Lower leg skin (tissue), 4 donors: ENCODE measurements at regions not wholly inside any gene's neighbourhood (a gene's known extent, or its start where the extent isn't known, plus 50 kb on each side); places are given as distances from the start of the nearest gene placed in this dataset.

Experiments used
- DNase-seq, 2 donors: peaks; one replicate each; pipeline ENCODE4 v3.0.0-alpha.2; 2019; ENCODE audit warnings: low spot score in 2 of 2
- H3K4me3 ChIP-seq: fragments of 200-600 bp; sonication (generic); 2 replicates; pipeline ENCODE4 v1.5.1; 2017; ENCODE audit warnings: mild to moderate bottlenecking, low read depth; ENCODE audit not compliant: poor library complexity, severe bottlenecking
- CTCF ChIP-seq, 3 donors: fragments of 450-650 bp; IDR thresholded peaks; one replicate each; pipeline ENCODE4 v1.5.1; 2016; ENCODE audit warnings: antibody characterized with exemption in 3 of 3, mild to moderate bottlenecking in 3 of 3, moderate library complexity in 2 of 3
- POLR2A ChIP-seq, 2 donors: fragments of 450-650 bp; IDR thresholded peaks; one replicate each; pipeline ENCODE4 v1.6.1; 2016 to 2017; ENCODE audit warnings: antibody characterized with exemption in 2 of 2, mild to moderate bottlenecking in 1 of 2, moderate library complexity in 1 of 2
- WGBS, 2 donors: methylation state at CpG; one replicate each; pipeline ENCODE4 v1.1.5; 2018; 5-methylcytosine and 5-hydroxymethylcytosine counted together
- intact Hi-C: fragments of 100-400 bp; cut with DNase I; formaldehyde crosslinking; loops from one replicate; pipeline ENCODE4 v1.15.0; 2023; ENCODE audit warnings: low total_unique reads

DNA sequence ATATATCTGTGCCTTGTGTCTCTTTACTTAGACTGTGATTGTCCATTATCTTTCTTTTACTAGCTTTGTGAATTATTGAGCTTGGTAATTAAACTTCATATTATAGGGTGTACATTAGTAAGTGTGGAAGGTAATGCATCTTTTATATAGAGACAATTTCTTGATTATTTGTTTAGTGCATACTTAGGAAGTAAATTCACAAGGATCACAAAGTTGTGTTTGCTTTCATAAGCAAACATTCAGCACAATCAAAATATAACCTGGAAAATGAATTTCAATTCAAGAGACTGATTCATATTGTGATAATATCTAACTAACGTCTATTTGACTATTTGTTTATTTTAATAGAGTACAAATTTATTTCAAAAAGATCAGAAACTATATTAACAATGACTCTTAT, 749.9 kb upstream of the NUDT12 start:
- WGBS, 2 donors, result 44 to 53% methylated on average over 1 of the region's 1 CpG
- H3K4me3 ChIP-seq, result no peak overlapping the region
- no peak for DNase-seq
- intact Hi-C loops, result no loop called here
- TF ChIP-seq CTCF (IDR thresholded peaks at IDR 0.05) (no peak), POLR2A (IDR thresholded peaks at IDR 0.05) (no peak)

DNA sequence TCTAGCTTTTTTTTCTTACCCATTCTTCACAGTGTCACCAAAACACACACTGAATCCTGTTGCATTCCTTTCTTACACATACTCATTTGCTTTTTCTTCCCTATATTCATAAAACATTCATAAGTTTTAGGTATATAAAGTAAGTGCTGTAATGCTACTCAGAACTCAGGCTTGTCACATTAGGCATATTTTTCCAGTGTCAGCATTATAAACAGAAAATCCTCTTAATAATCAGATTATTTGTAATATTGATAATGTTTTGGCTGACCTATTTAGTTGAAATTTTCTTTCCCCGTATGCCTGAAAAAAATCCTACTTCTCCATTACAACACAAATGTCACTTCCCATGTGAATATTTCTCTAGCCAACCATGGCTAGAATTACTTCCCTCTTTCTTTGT, 743.0 kb upstream of the NUDT12 start:
- DNase-seq, result no peak
- intact Hi-C loops, result no loop called here
- TF ChIP-seq CTCF (IDR thresholded peaks at IDR 0.05) (no peak), POLR2A (IDR thresholded peaks at IDR 0.05) (no peak)
- WGBS, 2 donors, result 72 to 93% methylated on average over 1 of the region's 1 CpG
- no peak overlapping the region for H3K4me3 ChIP-seq

DNA sequence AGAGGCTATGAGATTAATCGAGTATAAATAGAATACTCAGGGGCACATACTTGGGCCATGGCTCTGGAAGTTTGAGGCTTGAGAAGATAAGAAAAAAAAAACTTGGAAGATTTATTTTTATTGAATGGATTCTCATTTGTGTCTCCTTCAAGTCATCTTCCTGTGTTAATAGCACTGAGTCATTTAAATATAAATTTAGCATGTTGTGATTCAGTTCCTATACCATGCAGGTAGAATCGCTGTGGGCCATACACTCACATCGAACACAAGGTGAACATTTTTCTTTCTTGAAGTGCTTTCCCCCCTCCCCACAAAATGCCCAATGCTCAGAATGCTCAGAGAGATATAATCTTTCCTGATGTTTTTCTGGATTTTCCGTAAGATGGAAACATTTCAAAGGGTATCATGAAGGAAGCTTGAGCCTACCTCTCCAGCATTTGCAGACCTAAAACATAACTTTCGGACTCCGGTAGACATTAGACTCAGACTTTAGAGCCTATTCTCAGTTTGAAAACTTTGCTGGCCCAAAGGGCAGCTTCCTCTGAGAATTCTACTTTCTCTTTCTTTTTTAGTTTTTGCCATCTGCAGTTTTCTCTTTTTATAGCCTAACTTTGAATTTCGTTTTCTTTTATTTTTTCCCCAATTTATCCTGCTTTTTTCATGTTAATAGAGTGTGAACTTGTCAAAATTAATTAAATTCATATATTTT, 737.6 kb upstream of the NUDT12 start:
- 86 to 88% methylated on average over 7 of the region's 7 CpGs for WGBS, 2 donors
- no peak overlapping the region for H3K4me3 ChIP-seq
- intact Hi-C loops, result no loop called here
- no peak for DNase-seq
- TF ChIP-seq CTCF (IDR thresholded peaks at IDR 0.05) (no peak), POLR2A (IDR thresholded peaks at IDR 0.05) (no peak)

DNA sequence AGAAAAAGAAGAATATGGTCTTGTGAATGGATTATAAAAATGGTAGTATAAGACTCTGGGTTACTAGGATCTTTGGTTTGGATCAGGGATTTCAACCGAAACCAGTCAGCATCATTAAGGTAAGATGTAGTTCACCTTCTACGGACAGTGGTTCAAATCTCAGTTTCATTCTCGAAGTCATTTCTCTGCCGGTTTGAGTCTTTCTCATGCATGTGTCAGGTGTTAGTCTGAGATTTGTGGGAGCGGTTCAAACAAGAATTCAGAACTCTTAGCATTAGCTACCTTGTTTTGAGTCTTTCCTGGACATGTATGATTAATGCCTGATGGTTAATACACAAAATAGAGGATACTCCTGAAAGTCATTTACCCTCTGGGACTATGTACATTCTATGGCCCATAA, 735.9 kb upstream of the NUDT12 start:
- DNase-seq, result no peak
- intact Hi-C loops, result no loop called here
- TF ChIP-seq CTCF (IDR thresholded peaks at IDR 0.05), result no peak
- TF ChIP-seq POLR2A (IDR thresholded peaks at IDR 0.05), result no peak
- 93 to 95% methylated on average over 5 of the region's 5 CpGs for WGBS, 2 donors
- H3K4me3 ChIP-seq, result no peak overlapping the region

DNA sequence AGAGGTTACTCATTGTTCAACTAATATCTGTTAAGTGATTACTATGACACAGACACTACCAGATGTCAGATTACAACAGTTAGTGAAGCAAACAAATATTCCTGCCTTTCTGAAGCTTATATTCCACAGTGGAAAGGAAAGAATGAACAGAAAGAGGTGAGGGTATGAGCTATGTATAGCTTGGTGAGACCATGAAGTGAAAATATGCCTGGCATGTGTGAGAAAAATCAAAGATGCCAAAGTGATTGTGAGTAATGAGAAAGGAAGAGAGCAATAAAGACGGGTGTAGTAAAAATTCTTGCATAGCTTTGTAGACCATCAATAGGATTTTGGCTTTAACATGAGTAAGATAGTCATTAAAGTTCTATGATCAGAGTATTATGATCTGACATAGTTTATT, 734.5 kb upstream of the NUDT12 start:
- DNase-seq, result no peak
- TF ChIP-seq POLR2A (IDR thresholded peaks at IDR 0.05) (no peak), CTCF (IDR thresholded peaks at IDR 0.05) (no peak)
- 21 to 26% methylated on average over 1 of the region's 1 CpG for WGBS, 2 donors
- intact Hi-C loops, result no loop called here
- no peak overlapping the region for H3K4me3 ChIP-seq

- WGBS, 2 donors, result 80 to 93% methylated on average over 1 of the region's 1 CpG
- TF ChIP-seq POLR2A (IDR thresholded peaks at IDR 0.05), result no peak
- TF ChIP-seq CTCF (IDR thresholded peaks at IDR 0.05), result no peak
- DNase-seq, result no peak
- intact Hi-C loops, result no loop called here
- no peak overlapping the region for H3K4me3 ChIP-seq
These were observed 733.4 kb upstream of the NUDT12 start for GRCh38 chr5:104295991-104296390.
